ENCODE measurements at regions not wholly inside any gene's neighbourhood (a gene's known extent, or its start where the extent isn't known, plus 50 kb on each side); places are given as distances from the start of the nearest gene placed in this dataset.

- TF ChIP-seq CTCF (IDR thresholded peaks at IDR 0.05): no peak
- TF ChIP-seq ZFX (IDR thresholded peaks at IDR 0.05; ENCODE audit: borderline replicate concordance): no peak
These were observed 390.1 kb downstream of the CTTN start for GRCh38 chr11:70788248-70789022.
